HepG2 (cell line): ENCODE measurements at regions not wholly inside any gene's neighbourhood (a gene's known extent, or its start where the extent isn't known, plus 50 kb on each side); places are given as distances from the start of the nearest gene placed in this dataset.

Experiments
- ATAC-seq: fragments of 200-7000 bp; cut with Tn5 transposase; 3 replicates; pipeline ENCODE4 v1.9.1; 2020; ENCODE audit warnings: mild to moderate bottlenecking, moderate library complexity
- BruUV-seq: library from RNA; stranded (reverse); fragments of 400-500 nt; replicated peaks from 2 replicates; lab custom pipeline; 2021; lab: Mats Ljungman, UMichigan
- CTCF ChIA-PET: fragments of 300-600 bp; formaldehyde crosslinking; extraction: SDS; loops from one replicate; lab custom pipeline; 2021; ENCODE audit warnings: low total read pairs, inconsistent platforms, low intra/inter-chr PET ratio; lab: Yijun Ruan, JAX
- POLR2A ChIA-PET: fragments of 350-600 bp; sonication (Branson Sonifier 250); formaldehyde crosslinking; loops from one replicate; lab custom pipeline; 2020; ENCODE audit warnings: antibody characterized with exemption, inconsistent platforms; lab: Yijun Ruan, JAX
- DNase-seq: peaks from one replicate; pipeline ENCODE4 v3.0.0-alpha.2; 2015; ENCODE audit warnings: low spot score
- FAIRE-seq: peaks from 3 replicates; lab custom pipeline; 2011; peaks lifted over from hg19 to GRCh38; lab: Jason Lieb, UNC
- H2AFZ ChIP-seq: one replicate; pipeline ENCODE4 v1.6.1; 2011; ENCODE audit warnings: low read length, inconsistent platforms
- H3K27ac ChIP-seq: fragments of 300-600 bp; 3 replicates; pipeline ENCODE4 v1.8.0; 2011; ENCODE audit warnings: mixed run types, mild to moderate bottlenecking, mixed read lengths, low read length, inconsistent platforms; ENCODE audit not compliant: insufficient read depth; ENCODE audit errors: extremely low read length
- H3K27me3 ChIP-seq, 2 experiments: fragments of 200-600 bp in 1 of 2; 2 replicates in 1 of 2; 3 replicates in 1 of 2; pipeline versions ENCODE4 v1.6.0 to v1.8.0; 2011; ENCODE audit warnings: low read length in 2 of 2, mild to moderate bottlenecking in 2 of 2, moderate library complexity in 2 of 2, inconsistent platforms in 1 of 2; ENCODE audit not compliant: insufficient read depth in 2 of 2, control insufficient read depth in 1 of 2
- H3K36me3 ChIP-seq, 2 experiments: fragments of 200-600 bp in 1 of 2; replicated peaks in 1 of 2; 2 replicates in 1 of 2; 3 replicates in 1 of 2; pipeline versions ENCODE4 v1.5.1 to v1.8.0; 2011; ENCODE audit warnings: low read length in 2 of 2, inconsistent platforms in 1 of 2; ENCODE audit not compliant: insufficient read depth in 2 of 2, control insufficient read depth in 1 of 2
- H3K4me1 ChIP-seq: 2 replicates; pipeline ENCODE4 v1.5.1; 2012; ENCODE audit warnings: low read length, inconsistent platforms; ENCODE audit not compliant: insufficient read depth
- H3K4me2 ChIP-seq: 2 replicates; pipeline ENCODE4 v1.6.0; 2011; ENCODE audit warnings: low read depth, low read length, inconsistent platforms
- H3K4me3 ChIP-seq, 3 experiments: fragments of 200-600 bp in 1 of 3; sonication (generic), shearing (Covaris generic) in 1 of 3; replicated peaks in 1 of 3; 2 replicates each; pipeline ENCODE4 v1.5.1; 2011 to 2016; ENCODE audit warnings: low read length in 3 of 3, inconsistent platforms in 2 of 3, low read depth in 2 of 3, mild to moderate bottlenecking in 2 of 3, control low read depth in 1 of 3, mixed read lengths in 1 of 3; ENCODE audit not compliant: insufficient read depth in 1 of 3
- H3K79me2 ChIP-seq: one replicate; pipeline ENCODE4 v1.6.1; 2011; ENCODE audit warnings: low read length, inconsistent platforms; ENCODE audit not compliant: insufficient read depth
- H3K9ac ChIP-seq: 2 replicates; pipeline ENCODE4 v1.6.0; 2011; ENCODE audit warnings: mild to moderate bottlenecking, low read depth, low read length, inconsistent platforms; ENCODE audit not compliant: insufficient read depth
- H3K9me3 ChIP-seq: 2 replicates; pipeline ENCODE4 v1.5.1; 2012; ENCODE audit warnings: mild to moderate bottlenecking, low read length
- H4K20me1 ChIP-seq: 2 replicates; pipeline ENCODE4 v1.6.0; 2011; ENCODE audit warnings: inconsistent platforms, mild to moderate bottlenecking, low read length, moderate library complexity; ENCODE audit not compliant: insufficient read depth
- FOSL2 ChIP-seq: sonication (generic); formaldehyde crosslinking; IDR thresholded peaks from 2 replicates; pipeline ENCODE4 v1.4.0; 2020; ENCODE audit warnings: missing genetic modification reagents
- FOXO1 ChIP-seq: sonication (generic); formaldehyde crosslinking; IDR thresholded peaks from 2 replicates; pipeline ENCODE4 v1.4.0; 2020; ENCODE audit warnings: missing genetic modification reagents
- PCBP1 ChIP-seq: fragments of 200-400 bp; formaldehyde crosslinking; IDR thresholded peaks from 2 replicates; pipeline ENCODE4 v1.6.1; 2017; ENCODE audit warnings: mild to moderate bottlenecking, low read depth, low read length, borderline replicate concordance
- POLR2AphosphoS2 ChIP-seq: IDR thresholded peaks from 2 replicates; pipeline ENCODE4 v1.6.1; 2011; ENCODE audit warnings: low read depth, low read length, improper control_type of control experiment
- SP4 ChIP-seq: sonication (generic); formaldehyde crosslinking; IDR thresholded peaks from 2 replicates; pipeline ENCODE4 v1.8.1; 2023; ENCODE audit warnings: mild to moderate bottlenecking, missing genetic modification reagents
- TBX2 ChIP-seq: sonication (generic); formaldehyde crosslinking; IDR thresholded peaks from 2 replicates; pipeline ENCODE4 v1.5.0; 2020; ENCODE audit warnings: missing genetic modification reagents, mild to moderate bottlenecking, borderline replicate concordance
- YEATS4 ChIP-seq: sonication (generic); formaldehyde crosslinking; IDR thresholded peaks from 2 replicates; pipeline ENCODE4 v1.4.0; 2020; ENCODE audit warnings: missing genetic modification reagents, borderline replicate concordance
- ZNF264 ChIP-seq: sonication (generic); formaldehyde crosslinking; IDR thresholded peaks from 2 replicates; pipeline ENCODE4 v1.4.0; 2020; ENCODE audit warnings: missing genetic modification reagents
- ZNF441 ChIP-seq: sonication (generic); formaldehyde crosslinking; IDR thresholded peaks from 2 replicates; pipeline ENCODE4 v1.7.0; 2021; ENCODE audit warnings: missing genetic modification reagents, borderline replicate concordance
- WGBS: methylation state at CpG from one replicate; pipeline ENCODE4 v1.1.6; 2017; ENCODE audit warnings: low lambda C conversion rate; 5-methylcytosine and 5-hydroxymethylcytosine counted together
- in situ Hi-C: cut with HindIII; loops from 2 replicates; pipeline ENCODE4 v1.10.0; 2017; ENCODE audit warnings: low pct_unique_long_range_greater_than_20kb; ENCODE audit not compliant: extremely low pct_ligation_motif_present
- intact Hi-C: fragments of 100-400 bp; cut with micrococcal nuclease; formaldehyde crosslinking; loops from one replicate; pipeline ENCODE4 v1.10.0; 2022; ENCODE audit not compliant: unreplicated experiment
- TF ChIP-seq, protein P1 (sequence below): sonication (generic); formaldehyde crosslinking; conservative IDR thresholded peaks from 2 replicates; pipeline ENCODE4 v1.4.0; 2020; ENCODE audit warnings: missing genetic modification reagents
- TF ChIP-seq, protein P2 (sequence below): sonication (generic); formaldehyde crosslinking; IDR thresholded peaks from 2 replicates; pipeline ENCODE4 v1.4.0; 2020; ENCODE audit warnings: mild to moderate bottlenecking, missing genetic modification reagents
- TF ChIP-seq, protein P3 (sequence below): sonication (generic); formaldehyde crosslinking; IDR thresholded peaks from 2 replicates; pipeline ENCODE4 v1.4.0; 2020; ENCODE audit warnings: missing genetic modification reagents; ENCODE audit errors: not compliant biosample characterization

DNA sequence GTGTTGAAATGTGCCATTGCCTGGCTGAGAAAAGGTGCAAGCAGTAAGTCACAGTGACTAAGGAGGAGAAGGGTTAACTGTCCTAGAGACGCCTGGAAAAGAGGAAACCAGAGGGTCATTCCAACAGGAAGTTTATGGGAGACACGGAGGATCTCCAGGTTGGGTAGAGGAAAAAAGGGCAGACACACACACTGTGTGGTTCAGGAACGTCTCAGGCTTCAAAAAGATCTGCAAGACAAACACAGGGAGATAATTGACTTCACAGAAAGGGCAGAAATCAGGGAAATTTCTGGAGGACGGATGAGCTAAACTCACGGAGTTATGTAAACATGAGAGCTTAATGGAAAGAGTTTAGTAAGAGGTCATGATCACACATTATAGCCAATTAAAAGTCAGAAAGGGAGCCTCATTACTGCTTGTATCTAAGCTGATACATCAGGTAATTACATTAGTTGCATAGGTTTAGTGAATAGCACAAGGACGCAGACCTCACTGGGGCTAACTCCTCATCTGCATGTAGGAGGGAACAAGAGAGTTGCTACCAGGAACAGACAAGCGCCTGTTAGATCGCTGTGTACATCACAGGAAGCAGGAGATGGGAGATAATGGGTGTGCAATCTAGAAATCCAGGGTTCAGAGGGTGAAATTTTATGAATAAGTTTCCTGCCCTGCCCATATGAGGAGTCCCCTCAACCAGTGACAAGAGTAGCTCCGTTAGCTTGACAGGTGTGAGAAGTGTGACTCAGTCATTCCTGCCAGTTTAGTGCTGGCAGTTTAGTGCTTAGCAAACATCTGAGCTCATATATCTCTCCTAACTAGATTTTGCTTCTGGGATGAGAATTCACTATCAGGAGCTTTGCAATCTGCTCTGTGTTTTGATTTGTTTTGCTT is 96.6 kb upstream of the TNR start (continued):
- TF ChIP-seq, protein P1, sequence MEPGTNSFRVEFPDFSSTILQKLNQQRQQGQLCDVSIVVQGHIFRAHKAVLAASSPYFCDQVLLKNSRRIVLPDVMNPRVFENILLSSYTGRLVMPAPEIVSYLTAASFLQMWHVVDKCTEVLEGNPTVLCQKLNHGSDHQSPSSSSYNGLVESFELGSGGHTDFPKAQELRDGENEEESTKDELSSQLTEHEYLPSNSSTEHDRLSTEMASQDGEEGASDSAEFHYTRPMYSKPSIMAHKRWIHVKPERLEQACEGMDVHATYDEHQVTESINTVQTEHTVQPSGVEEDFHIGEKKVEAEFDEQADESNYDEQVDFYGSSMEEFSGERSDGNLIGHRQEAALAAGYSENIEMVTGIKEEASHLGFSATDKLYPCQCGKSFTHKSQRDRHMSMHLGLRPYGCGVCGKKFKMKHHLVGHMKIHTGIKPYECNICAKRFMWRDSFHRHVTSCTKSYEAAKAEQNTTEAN (CRISPR knock-in tag), result peak; percentile 19; the same call in 1 of the 2 replicates
- TF ChIP-seq FOXO1 (CRISPR knock-in tag) (peak; percentile 30; the same call in 1 of the 2 replicates), FOSL2 (CRISPR knock-in tag) (peak; percentile 86), TBX2 (CRISPR knock-in tag) (peak; percentile 62; the same call in 1 of the 2 replicates), SP4 (no peak), ZNF264 (CRISPR knock-in tag) (0 out of 2 replicates have a peak, but pooled peaks have one; percentile 40), POLR2AphosphoS2 (no peak)
- TF ChIP-seq, all 625 proteins: peak for 51

DNA sequence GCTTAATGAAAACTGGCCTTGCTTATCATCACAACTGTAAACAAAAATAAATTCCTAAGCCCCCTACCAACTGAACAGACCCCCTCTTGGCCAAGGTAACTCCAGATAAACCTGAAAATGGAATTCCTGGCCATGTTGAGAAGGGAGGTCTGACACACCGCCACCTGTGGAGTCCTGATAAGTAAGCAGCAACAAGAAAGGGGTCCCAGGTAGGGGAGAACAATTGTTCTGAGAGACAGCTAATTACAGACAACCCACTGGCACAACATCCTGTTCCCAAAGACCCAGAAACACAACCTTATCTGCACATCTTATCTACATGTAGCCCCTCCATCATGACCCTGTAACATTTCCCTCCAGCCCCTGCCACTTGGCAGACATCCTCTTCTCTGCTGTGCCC is 91.2 kb upstream of the TNR start:
- 0% methylated on average over 1 of the region's 1 CpG for WGBS
- H2AFZ ChIP-seq, result no peak overlapping the region
- DNase-seq (no peak), FAIRE-seq (no peak), ATAC-seq (no peak)
- intact Hi-C loops (no loop called here), in situ Hi-C loops (no loop called here)
- CTCF ChIA-PET, result no interaction called here
- peaks cover 7% of the 10 kb centered on the region for H3K4me1 ChIP-seq
- H3K27me3 ChIP-seq, result no peaks in the 10 kb centered on the region
- H3K79me2 ChIP-seq, result no peaks in the 10 kb centered on the region
- no peak overlapping the region for H3K27ac ChIP-seq
- H3K9ac ChIP-seq, result no peak overlapping the region
- H3K9me3 ChIP-seq, result no peaks in the 10 kb centered on the region
- POLR2A ChIA-PET, result no interaction called here
- no peaks in the 10 kb centered on the region for H4K20me1 ChIP-seq
- no peak overlapping the region for H3K4me2 ChIP-seq
- no peak overlapping the region for H3K4me3 ChIP-seq
- H3K36me3 ChIP-seq, result no peaks in the 10 kb centered on the region
- BruUV-seq, result no TSS peak
- no peak for TF ChIP-seq ZNF441 (CRISPR knock-in tag)
- TF ChIP-seq PCBP1, result no peak
- TF ChIP-seq, protein P2, sequence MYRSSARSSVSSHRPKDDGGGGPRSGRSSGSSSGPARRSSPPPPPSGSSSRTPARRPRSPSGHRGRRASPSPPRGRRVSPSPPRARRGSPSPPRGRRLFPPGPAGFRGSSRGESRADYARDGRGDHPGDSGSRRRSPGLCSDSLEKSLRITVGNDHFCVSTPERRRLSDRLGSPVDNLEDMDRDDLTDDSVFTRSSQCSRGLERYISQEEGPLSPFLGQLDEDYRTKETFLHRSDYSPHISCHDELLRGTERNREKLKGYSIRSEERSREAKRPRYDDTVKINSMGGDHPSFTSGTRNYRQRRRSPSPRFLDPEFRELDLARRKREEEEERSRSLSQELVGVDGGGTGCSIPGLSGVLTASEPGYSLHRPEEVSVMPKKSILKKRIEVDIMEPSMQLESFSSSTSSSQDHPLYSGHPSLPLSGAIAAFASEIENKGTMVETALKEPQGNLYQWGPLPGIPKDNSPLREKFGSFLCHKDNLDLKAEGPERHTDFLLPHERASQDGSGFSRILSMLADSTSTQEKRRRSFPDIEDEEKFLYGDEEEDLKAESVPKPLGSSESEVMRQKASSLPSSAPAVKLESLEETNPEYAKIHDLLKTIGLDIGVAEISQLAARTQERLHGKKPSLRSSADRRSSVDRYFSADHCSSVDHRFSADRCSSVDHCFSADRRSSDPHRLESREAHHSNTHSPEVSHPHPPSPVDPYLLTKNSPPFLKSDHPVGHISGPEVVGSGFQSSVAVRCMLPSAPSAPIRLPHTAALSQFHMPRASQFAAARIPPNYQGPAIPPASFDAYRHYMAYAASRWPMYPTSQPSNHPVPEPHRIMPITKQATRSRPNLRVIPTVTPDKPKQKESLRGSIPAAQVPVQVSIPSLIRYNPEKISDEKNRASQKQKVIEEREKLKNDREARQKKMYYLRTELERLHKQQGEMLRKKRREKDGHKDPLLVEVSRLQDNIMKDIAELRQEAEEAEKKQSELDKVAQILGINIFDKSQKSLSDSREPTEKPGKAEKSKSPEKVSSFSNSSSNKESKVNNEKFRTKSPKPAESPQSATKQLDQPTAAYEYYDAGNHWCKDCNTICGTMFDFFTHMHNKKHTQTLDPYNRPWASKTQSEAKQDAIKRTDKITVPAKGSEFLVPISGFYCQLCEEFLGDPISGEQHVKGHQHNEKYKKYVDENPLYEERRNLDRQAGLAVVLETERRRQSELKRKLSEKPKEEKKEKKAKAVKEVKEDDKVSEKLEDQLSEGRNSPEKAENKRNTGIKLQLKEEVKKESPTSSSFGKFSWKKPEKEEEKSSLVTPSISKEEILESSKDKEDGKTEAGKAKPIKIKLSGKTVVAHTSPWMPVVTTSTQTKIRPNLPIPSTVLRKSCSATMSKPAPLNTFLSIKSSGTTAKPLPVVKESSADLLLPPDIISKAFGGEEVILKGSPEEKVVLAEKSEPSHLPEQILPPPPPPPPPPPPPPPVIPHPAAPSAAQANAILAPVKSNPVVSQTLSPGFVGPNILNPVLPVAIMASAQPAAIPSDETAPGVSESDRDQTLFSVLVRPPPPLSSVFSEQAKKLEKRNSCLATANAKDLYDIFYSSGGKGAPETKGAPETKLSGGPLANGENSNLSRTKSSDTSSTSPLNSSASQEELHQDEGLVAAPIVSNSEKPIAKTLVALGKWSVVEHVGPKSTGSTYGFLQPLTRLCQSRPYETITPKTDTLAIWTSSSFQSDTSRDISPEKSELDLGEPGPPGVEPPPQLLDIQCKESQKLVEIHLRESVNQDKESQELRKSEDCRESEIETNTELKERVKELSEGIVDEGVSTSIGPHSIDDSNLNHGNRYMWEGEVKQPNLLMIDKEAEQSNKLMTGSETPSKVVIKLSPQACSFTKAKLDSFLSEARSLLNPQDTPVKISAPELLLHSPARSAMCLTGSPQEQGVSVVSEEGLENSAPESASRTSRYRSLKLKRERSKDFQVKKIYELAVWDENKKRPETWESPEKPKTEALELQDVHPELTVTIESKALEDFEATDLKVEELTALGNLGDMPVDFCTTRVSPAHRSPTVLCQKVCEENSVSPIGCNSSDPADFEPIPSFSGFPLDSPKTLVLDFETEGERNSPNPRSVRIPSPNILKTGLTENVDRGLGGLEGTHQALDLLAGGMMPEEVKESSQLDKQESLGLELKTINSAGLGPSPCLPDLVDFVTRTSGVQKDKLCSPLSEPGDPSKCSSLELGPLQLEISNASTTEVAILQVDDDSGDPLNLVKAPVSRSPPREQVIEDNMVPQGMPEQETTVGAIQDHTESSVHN (CRISPR knock-in tag), result no peak
- TF ChIP-seq, protein P3, sequence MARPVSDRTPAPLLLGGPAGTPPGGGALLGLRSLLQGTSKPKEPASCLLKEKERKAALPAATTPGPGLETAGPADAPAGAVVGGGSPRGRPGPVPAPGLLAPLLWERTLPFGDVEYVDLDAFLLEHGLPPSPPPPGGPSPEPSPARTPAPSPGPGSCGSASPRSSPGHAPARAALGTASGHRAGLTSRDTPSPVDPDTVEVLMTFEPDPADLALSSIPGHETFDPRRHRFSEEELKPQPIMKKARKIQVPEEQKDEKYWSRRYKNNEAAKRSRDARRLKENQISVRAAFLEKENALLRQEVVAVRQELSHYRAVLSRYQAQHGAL (CRISPR knock-in tag), result no peak
- no peak for TF ChIP-seq YEATS4 (CRISPR knock-in tag)
